ENCODE measurements at regions not wholly inside any gene's neighbourhood (a gene's known extent, or its start where the extent isn't known, plus 50 kb on each side); places are given as distances from the start of the nearest gene placed in this dataset.

DNA sequence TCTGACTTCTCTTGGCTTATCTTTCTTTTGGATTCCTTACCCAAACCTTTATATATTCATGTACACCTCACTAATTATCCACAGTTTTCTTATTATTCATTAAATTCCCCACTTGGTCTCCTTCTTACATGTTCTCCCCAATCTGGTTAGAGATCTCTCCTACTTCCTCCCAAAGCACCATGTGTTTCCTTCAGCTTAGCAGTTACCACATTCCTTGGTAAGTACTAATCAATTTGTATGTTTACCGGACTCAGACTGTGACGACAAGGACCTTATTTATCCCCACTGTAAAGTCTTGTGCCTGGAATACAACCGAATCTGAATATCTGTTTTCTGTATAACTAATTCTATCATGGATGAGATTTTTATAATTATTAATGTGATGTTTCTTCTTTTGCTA, 389.5 kb downstream of the KCNJ2 start:
- Histone ChIP-seq H3K27ac (replicated peaks) (no peak overlapping the region), H3K27me3 (ENCODE audit: low read depth) (no peaks in the 10 kb centered on the region), H3K4me1 (peaks cover 13% of the 10 kb centered on the region), H3K36me3 (no peaks in the 10 kb centered on the region), H3K9me3 (replicated peaks) (no peaks in the 10 kb centered on the region), H3K4me3 (no peak overlapping the region)
- TF ChIP-seq, protein P1, sequence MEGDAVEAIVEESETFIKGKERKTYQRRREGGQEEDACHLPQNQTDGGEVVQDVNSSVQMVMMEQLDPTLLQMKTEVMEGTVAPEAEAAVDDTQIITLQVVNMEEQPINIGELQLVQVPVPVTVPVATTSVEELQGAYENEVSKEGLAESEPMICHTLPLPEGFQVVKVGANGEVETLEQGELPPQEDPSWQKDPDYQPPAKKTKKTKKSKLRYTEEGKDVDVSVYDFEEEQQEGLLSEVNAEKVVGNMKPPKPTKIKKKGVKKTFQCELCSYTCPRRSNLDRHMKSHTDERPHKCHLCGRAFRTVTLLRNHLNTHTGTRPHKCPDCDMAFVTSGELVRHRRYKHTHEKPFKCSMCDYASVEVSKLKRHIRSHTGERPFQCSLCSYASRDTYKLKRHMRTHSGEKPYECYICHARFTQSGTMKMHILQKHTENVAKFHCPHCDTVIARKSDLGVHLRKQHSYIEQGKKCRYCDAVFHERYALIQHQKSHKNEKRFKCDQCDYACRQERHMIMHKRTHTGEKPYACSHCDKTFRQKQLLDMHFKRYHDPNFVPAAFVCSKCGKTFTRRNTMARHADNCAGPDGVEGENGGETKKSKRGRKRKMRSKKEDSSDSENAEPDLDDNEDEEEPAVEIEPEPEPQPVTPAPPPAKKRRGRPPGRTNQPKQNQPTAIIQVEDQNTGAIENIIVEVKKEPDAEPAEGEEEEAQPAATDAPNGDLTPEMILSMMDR (IDR thresholded peaks at IDR 0.05; ENCODE audit: borderline replicate concordance): no peak
- DNase-seq: no peak
- intact Hi-C loops (cut with micrococcal nuclease): loop anchor here (10.0 kb wide), 1 partner anchor 994 kb away; no protein-coding TSS in a partner anchor

DNA sequence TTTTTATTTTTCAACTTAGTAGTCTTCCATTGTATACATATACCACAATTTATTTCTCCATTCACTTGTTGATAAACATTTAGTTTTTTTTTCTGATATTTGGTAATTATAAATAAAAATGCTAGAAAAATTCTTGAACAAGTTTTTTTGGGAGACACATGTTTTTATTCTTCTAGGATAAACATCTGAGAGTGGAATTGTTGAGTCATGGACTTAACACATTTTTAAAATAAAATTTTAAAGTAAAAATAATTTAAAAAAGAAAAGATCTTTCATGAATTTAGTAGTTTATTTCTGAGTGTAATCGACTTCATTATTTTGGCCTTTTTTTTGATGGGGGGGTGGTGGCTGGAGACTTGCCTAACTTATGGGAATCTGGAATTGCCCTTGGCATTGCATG, 391.1 kb downstream of the KCNJ2 start:
- TF ChIP-seq, protein P1 (IDR thresholded peaks at IDR 0.05; ENCODE audit: borderline replicate concordance): no peak
- Histone ChIP-seq H3K4me1 (peaks cover 19% of the 10 kb centered on the region), H3K27me3 (ENCODE audit: low read depth) (no peaks in the 10 kb centered on the region), H3K27ac (replicated peaks) (no peak overlapping the region), H3K36me3 (no peaks in the 10 kb centered on the region), H3K9me3 (replicated peaks) (no peaks in the 10 kb centered on the region), H3K4me3 (no peak overlapping the region)
- intact Hi-C loops (cut with micrococcal nuclease): no loop called here
- DNase-seq: no peak

DNA sequence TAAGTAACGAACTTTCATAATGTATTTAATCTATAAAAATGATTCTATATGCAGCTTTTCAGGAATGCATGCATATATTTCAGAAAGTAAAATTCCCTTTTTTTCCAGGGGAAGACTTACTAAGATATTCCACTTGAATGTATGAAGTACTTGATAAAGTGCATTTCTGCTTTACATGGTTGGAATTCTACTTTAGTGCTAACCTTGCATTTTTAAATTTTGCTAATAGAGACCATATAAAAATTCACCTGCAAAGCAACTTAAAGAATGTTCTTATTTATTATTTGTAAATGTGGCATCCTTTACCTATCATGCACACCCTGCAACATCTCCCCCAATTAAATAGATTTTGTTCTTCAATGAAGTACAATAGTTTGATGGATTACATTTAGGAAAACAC, 392.8 kb downstream of the KCNJ2 start:
- no peaks in the 10 kb centered on the region for H3K27me3 ChIP-seq (ENCODE audit: low read depth)
- peaks cover 19% of the 10 kb centered on the region for H3K4me1 ChIP-seq
- no peak for DNase-seq
- no peak overlapping the region for H3K27ac ChIP-seq (replicated peaks)
- H3K4me3 ChIP-seq: no peak overlapping the region
- intact Hi-C loops (cut with micrococcal nuclease): no loop called here
- H3K36me3 ChIP-seq: no peaks in the 10 kb centered on the region
- H3K9me3 ChIP-seq (replicated peaks): no peaks in the 10 kb centered on the region
- TF ChIP-seq, protein P1 (IDR thresholded peaks at IDR 0.05; ENCODE audit: borderline replicate concordance): no peak

DNA sequence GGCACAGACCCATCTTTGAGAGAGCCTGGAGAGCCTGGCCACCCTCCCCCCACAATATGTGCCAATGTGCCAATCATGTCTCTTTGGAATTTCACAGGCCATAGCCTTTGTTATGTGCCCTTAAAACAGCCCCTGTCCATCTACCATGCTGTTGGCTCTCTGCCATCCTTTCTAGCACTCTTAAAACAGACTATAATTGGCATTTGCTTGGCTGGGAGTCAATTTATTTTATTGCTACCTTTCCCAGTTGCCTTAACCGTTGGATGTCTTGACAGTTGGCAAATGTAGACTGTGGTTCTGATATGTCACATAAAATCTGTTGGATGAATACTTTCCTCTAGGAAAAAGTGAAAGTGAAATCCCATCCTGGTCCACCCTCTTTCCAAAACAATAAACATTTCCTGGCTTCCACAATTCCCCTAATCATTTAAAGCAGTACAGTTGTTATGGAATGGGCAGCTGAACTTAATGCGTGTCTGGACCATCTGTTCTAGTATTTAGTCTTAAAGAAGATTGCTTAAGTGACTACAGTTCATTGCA, 394.0 kb downstream of the KCNJ2 start:
- intact Hi-C loops (cut with micrococcal nuclease): no loop called here
- H3K9me3 ChIP-seq (replicated peaks): no peaks in the 10 kb centered on the region
- H3K36me3 ChIP-seq: no peaks in the 10 kb centered on the region
- TF ChIP-seq, protein P1 (IDR thresholded peaks at IDR 0.05; ENCODE audit: borderline replicate concordance): no peak
- no peak overlapping the region for H3K4me3 ChIP-seq
- DNase-seq: peak; percentile 19
- peak overlapping the region; percentile 7 for H3K27ac ChIP-seq (replicated peaks)
- H3K27me3 ChIP-seq (ENCODE audit: low read depth): no peaks in the 10 kb centered on the region
- H3K4me1 ChIP-seq: peaks cover 19% of the 10 kb centered on the region

DNA sequence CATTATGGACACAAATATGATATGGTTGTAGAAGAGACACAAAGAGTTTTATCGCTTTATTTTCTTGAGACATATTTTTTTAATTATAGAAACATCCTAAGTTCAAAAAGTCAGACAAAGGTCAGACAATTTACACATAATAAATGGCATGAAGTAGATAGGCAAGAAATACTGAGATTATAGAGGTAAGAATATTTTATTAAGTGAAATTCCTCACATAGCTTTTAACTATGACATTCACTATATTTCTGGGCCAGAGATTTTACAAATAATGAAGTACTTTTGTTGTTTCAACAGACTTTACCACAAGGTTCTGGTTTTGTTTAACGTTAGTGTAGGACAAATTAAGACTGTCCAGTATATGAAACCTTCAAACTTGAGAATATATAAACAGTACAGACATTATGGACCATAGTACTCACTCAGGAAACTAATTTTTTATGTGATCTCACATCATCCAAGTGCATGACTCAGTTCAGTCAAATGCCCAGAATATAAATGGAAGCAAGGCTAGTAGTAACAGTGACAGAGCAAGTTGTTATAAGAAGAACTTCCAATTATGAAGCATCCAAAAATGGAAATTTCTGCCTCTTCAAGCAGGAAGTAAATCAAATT, 394.8 kb downstream of the KCNJ2 start:
- peaks cover 19% of the 10 kb centered on the region for H3K4me1 ChIP-seq
- peak overlapping the region; percentile 7 for H3K27ac ChIP-seq (replicated peaks)
- intact Hi-C loops (cut with micrococcal nuclease): no loop called here

More for the DNA sequence above, 394.8 kb downstream of the KCNJ2 start:
- Histone ChIP-seq H3K4me3 (no peak overlapping the region), H3K9me3 (replicated peaks) (no peaks in the 10 kb centered on the region), H3K36me3 (no peaks in the 10 kb centered on the region), H3K27me3 (ENCODE audit: low read depth) (no peaks in the 10 kb centered on the region)
- no peak for DNase-seq
- TF ChIP-seq, protein P1 (IDR thresholded peaks at IDR 0.05; ENCODE audit: borderline replicate concordance): no peak
